Glomerular visceral epithelial cell (primary cell): ENCODE measurements at regions not wholly inside any gene's neighbourhood (a gene's known extent, or its start where the extent isn't known, plus 50 kb on each side); places are given as distances from the start of the nearest gene placed in this dataset.
"Not testable (repeated sequence)": the region's sequence is repeated elsewhere in the genome, so short reads cannot be mapped to it uniquely, and the experiment has no call there.

ENCODE experiments used
- DNase-seq: peaks from one replicate; pipeline ENCODE4 v3.0.0-alpha.2; 2016; ENCODE audit errors: extremely low spot score

DNA sequence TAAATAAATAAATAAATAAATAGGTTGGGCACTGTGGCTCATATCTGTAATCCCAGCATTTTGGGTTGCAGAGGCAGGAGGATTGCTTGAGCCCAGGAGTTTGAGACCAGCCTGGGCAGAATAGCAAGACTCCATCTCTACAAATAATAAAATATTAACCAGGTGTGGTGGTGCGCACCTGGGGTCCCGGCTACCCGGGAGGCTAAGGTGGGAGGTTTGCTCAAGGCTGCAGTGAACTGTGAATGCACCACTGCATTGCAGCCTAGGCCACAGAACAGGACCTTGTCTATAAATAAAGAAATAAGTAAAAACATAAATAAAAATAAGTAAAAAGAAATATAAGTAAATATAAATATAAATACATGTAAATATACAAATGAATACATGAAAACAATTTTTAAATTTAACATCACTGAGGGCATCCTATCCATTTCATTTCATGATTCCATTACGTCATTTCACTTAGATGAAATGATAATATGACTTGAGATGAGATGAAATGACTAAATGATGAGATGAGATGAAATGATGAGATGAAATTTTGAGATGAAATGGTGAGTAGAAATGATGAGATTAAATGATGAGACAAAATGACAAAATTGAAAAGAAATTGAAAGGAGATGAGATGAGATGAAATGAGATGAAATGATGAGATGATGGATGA is 233.4 kb downstream of the GOLGA6L6 start:
- not testable (repeated sequence) for DNase-seq

DNA sequence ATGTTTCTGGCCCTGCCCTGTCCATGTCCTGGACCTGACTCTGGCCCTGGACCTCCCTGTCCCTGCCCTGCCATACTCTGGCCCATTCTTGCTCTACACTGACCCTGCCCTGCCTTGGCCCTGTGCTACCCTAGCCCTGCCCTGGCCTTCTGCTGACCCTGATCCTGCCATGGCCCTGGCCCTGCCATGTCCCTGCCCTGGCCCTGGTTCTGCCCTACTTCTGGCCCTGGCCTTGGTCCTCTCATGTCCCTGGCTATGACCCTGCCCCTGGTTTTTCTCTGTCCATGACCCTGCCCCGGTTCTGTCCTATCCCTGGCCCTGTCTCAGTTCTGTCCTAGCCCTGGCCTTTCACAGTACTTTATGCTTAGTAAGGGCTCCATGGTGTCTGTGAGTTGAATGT is 234.5 kb downstream of the GOLGA6L6 start:
- DNase-seq: not testable (repeated sequence)

DNA sequence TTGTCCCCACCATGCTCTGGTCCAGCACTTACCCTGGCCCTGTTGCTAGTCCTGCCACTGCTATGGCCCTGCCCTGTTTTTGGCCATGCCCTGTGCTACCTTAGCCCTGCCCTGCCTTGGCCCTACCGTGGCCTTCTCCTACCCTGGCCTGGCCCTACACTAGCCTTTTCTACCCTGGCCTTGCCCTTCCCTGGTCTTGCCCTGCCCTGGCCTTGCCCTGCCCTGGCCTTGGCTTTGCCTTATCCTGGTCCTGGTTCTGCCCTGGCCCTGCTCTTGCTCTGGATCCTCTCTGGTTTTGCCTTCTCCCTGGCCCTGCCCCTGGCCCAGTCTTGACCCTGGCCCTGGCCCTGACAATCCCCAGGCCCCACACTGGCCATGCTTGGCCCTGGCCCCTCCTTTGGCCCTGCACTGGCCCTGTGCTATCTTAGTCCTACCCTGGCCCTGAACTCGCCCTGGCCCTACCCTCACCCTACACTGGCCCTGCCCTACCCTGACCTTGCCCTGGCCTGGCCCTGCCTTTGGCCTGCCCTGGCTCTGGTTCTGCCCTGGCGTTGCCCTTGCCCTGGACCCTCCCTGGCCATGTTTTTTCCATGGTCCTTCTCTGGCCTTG is 235.0 kb downstream of the GOLGA6L6 start:
- DNase-seq: not testable (repeated sequence)

DNA sequence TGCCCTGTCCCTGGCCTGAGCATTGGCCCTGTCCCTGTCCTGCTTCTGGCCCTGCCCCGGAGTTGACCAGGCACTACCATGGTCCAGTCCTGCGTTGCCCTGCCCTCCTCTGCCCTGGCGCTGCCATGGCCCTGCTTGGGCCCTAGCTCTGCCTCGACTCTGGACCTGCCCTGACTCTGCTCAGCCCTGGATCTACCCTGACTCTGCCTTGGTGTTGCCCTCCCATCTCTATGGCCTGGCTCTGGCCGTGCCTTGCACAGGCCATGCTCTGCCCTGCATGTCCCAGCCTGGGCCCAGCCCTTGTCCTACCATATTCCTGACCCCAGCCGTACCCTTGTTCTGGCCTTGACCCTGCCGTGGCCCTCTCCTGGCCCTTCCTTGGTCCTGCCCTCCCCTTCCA is 235.7 kb downstream of the GOLGA6L6 start:
- DNase-seq: not testable (repeated sequence)

DNA sequence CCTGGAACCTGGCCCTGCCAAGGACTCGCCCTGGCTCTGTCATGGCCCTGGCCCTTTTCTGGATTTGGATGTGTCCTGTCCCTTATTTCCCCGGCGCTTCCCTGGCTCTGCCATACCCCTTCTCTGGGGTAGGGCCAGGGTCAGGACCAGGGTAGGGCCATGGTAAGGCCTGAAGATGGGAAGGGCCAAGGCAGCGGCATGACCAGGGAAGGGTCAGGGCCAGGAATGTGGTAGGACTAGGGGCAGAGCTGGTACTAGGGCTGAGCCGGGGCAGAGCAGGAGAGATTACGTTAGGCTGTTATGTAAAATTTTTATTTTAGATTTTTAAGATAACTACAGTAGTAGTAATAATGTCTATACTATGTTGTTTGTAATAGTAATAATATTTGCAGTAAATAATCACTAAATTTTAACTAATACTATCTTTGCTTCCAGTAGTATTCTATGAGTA is 236.6 kb downstream of the GOLGA6L6 start:
- DNase-seq: not testable (repeated sequence)

DNA sequence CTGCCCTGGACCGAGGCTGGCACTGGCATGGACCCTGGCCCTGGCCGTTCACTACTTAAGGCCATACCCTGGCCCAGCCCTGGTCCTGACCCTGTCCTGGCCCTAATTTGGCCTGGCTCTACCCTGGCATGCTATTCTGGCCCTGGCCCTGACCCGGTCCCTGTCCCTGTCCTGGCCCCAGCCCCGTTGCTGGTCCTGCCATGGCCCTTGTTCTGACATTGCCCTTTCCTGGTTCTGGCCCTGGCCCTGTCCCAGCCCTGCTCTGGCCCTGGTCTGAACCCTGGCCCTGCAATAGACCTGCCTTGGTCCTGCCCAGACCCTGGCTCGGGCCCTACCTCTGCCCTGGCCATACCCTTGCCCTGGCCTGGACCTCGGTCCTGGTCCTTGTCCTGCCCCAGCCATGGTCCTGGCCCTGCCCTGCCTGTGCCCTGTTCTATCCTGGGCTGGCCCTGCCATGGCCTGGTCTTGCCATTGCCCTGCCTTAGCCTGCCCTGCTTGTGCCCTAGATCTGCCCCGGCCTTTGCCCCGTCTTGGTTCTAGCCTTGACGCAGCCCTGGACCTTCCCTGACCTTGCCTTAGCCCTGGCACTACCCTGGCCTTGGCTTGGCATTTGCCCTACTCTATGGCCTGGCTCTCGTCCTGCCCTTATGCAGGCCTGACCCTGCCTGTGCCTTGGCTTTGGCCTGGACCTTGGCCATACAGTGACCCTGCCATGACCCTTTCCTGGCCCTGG is 237.2 kb downstream of the GOLGA6L6 start:
- DNase-seq: not testable (repeated sequence)

DNA sequence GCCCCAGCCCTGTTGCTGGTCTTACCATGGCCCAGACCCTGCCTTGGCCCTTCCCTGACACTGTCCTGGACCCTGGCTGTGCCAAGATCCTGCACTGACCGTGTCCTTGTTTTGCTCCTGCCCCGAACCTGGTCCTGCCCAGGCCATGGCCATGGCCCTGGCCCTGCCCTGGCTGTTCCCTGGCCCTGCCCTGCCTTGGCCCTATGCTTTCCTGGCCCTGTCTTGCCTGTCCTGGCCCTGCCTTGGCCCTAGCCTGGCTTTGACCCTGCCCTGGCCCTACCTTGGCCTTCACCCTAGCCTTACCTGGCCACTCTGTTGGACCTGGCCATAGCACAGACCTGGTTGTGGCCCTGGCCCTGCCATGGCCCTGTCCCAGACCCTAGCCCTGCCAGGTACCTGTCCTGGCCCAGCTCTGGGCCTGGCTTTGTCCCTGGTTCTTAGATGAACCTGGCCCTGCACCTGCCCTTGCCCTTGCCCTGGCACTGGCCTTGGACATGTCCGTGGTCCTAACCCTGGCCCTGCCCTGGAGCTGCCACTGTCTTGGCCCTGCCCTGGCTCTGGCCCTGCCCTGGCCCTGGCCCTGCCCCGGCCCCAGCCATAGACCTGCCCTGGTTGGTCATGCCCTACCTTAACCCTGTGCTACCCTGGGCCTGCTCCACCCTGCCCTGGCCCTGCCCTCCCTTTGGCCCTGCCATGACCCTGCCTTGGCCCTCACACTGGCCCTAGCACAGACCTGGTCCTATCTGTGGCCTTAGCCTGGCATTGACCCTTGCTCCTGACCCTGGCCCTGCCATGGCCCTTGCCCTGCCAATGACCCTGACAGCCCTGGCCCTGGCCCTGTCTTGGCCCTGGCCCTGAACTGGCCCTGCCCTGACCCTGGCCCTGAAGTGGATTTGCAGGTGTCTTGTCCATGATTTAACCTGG is 238.1 kb downstream of the GOLGA6L6 start:
- DNase-seq: not testable (repeated sequence)

DNA sequence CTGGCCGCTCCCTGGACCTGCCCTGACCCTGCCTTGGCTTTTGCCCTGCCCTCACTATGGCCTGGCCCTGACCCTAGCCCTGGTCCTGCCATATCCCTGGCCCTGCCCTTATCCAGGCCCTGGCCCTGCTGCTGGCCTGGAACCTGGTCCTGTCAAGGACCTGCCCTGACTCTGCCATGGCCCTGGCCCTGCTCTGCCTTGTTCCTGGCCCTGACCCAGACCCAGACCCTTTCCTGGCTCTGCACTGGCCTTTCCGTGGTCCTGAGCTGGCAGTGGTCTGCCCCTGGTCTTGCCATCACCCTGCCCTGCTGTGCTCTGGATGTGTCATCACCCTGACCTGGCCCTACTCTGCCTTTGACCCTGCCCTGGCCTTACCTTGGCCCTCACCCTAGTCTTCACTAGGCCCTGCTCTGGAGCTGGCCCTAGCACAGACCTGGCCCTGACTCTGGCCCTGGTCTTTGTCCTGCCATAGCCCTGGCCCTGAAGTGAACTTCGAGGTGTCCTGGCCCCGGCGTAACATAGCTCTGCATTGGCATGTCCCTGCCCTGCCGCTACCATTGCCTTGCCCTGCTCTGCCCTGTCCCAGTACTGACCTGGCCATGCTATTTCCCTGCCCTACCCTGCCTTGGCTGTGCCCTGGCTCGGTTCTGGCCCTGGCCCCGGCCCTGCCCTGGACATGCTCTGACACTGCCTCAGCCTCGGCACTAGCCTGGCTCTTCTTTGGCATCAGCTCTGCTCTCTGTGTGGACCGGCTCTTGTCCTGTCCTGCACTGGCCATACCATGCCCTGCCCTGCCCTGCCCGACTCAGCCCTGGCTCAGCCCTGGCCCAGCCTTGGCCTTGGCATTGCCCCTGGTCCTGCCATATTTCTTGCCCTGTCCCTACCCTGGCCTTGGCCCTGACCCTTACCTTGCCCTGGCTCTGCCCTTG is 239.2 kb downstream of the GOLGA6L6 start:
- DNase-seq: not testable (repeated sequence)

DNA sequence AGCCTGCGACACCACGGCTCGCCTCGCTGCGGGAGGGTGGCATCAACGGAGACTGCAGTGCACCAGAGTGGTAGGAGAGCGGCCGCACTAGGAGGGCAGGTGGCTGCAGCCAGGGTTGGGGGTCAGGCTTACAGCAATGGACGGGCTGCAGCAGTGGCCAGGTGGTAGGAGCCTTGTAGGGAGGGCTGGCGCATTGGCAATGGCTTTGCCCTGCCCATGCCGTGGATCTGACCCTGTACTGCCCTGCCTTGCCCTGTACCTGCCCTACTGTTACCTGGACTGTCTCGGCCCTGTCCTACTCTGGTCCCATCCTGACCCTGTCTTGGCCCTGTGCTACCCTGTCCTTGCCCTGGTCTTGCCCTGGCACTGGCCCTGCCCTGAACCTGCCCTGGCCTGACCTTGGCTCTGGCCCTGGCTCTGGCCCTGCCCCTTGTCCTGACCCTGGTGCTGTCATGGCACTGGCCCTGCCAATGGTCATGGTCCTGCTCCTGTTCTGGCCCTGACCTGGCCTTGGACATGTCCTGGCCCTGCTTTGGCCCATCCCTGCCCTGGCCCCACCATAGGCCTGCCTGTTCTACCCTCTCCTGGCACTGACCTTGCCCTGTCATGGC is 240.0 kb downstream of the GOLGA6L6 start:
- not testable (repeated sequence) for DNase-seq

DNA sequence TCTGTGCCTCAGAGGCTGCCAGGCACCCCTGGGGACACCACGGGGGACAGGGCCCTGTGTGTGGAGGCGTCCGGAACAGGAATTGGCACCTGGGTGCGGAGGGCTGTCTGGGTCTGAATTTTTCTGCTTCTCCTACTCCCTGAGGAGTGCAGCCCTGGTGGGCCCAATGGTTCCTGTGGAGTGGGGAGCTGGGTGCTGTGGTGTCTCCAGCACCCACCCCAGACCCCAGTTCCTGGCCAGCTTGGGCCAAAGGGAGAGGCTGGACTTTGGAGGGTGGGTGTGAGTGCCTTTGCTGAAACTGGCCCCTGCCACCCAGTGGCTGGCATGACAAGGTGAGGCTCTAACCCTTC is 240.6 kb downstream of the GOLGA6L6 start:
- not testable (repeated sequence) for DNase-seq

DNA sequence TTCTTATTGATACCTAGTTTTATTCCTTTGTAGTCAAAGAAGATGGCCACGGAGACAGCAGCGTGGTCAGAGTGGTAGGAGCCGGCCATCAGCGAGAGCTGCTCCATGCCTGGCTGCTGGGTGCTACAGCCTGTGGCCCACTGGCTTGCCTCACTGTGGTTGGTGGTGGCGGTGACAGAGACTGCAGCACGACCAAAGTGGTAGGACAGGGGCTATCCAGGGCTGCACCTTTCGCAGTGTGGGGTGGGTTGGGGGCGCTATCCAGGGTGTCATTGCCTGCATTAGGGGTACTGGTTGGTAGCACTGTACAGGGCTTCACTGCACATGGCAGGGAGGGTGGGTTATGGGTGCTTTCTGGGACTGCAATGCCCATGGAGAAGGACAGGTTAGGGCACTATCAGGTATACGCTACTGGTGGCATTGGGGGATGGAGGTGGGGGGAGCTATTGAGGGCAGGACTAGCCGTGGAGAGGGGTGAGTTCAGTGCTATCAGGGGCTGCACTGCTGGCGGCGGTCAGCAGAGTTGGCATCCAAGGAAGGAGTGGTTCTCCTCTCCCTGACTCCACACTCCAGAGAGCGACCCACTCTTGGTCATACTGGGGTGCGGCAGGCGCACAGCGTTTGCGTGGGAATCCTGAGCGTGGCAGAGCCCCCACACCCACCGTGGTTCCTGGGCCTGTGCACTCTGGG is 241.1 kb downstream of the GOLGA6L6 start:
- not testable (repeated sequence) for DNase-seq

DNA sequence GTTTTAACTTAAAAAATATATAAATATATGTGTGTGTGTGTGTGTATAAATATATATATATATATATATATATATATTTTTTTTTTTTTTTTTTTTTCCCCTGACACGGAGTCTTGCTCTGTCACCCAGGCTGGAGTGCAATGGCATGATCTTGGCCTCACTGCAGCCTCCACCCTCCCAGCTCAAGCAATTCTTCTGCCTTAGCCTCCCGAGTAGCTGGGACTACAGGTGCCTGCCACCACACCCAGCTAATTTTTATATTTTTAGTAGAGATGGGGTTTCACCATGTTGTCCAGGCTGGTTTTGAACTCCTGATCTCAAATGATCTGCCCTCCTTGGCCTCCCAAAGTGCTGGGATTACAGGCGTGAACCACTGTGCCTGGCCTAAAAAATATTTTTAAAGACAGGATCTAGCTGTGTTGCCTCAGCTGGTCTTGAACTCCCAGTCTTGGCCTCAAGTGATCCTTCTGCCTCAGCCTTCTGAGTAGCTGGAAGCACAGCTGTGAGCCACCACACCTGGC is 243.9 kb downstream of the GOLGA6L6 start:
- not testable (repeated sequence) for DNase-seq

DNA sequence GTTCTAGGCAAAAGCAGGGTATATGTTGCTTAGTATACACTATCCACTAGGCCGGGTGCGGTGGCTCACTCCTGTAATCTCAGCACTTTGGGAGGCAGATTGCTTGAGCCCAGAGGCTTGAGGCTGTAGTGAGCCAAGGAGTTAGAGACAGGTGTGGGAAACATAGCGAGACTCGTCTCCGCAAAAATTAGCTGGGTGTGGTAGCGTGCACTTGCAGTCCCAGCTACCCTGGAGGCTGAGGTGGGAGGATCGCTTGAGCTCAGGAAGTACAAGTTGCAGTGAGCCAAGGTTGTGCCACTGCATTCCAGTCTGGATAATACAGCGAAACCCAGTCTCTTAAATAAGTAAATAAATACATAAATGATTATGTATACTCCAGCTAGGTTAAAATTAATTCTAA is 245.3 kb downstream of the GOLGA6L6 start:
- not testable (repeated sequence) for DNase-seq

DNA sequence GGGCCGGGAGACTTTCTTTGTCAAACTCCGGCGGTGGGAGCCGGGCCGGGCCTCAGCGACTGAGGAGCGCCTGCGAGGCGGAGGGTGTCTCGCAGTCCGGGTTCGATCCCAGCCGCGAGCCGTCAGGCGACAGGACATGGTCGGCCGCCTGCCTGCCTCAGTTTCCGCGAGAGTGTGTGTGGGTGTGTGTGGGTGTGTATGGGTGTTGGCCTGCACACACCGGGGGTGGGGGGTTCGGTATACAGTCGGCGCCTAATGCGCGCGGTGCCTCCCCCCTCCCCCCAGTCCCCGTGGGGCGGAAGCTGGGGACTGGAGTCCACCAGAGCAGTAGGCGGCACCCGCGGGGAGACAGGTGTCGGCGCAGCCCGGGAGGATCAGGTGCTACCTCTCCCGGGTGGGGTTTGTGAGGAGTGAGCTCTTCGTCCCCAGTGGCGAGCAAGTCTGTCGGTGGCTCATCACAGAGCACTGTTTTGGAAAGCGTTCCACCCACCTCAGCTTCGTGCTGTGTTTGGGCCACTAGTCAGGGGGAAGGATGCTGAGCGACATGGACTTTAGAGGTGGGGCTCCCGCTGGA is 246.3 kb downstream of the GOLGA6L6 start:
- no peak for DNase-seq

DNA sequence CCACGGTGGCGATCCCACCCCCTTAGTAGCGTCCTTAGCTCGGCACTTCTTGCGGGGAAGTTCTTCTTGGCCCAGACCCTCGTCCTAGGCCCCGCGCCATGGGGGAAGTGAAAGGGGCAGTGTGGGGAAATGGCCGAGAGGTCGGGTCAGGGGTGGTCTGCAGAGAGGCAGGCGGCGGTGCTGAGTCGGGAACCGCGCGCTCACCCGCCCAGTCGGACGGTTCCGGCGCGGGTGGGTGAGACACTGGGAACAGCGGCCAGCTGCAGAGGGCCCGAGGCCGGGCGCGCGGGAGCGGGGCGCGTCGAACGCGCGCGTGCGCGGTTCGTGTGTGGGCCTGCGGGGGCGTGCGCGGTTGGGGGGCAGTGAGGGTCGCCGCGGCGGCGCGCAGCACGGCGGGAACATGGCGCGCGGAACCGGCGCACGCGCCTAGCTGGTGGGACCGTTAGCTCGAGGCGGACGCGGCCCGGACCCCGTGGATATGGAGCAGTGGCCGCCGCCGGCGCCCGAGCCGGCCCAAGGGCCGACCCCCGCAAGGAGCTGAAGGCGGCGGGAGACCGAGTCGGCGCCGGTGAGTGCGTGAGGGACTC is 246.9 kb downstream of the GOLGA6L6 start:
- DNase-seq: no peak

DNA sequence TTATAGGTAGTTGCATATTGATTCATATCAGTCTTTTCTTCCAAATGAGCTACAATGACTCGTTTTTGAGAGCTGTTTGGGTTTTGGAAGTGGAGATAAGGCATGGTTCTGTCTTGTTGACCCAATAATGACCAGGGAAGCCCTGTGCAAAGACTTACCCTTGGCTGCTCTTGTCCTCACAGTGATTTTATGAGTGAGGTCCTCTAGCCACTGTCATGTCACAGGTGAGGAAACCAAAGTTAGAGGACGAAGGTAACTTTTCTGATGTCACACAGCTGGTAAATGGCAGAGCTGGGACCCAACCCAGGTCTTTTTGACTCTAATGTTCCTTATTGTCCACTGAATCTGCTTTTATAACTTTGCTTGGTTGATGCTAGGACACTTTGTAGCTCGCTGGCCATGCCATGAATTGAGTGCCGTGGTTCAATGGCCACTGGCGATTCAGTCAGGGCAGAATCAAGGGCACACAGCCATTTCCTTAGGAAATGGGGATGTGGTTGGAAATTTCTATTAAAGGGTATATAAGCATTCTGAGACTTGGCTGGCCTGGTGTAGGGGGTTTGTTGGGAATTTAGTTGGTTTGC is 249.1 kb downstream of the GOLGA6L6 start:
- not testable (repeated sequence) for DNase-seq

DNA sequence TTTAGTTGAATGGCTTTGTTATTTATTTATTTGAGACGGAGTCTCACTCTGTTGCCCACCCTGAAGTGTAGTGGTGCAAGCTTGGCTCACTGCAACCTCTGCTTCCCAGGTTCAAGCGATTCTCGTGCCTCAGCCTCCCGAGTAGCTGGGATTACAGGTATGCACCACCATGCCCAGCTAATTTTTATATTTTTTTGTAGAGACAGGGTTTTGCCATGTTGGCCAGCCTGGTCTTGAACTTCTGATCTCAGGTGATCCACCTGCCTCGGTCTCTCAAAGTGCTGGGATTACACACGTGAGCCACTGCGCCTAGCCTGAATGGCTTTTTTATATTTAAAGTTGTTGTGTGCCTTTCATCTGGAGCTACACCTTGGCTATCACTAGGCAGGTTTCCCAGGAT is 250.0 kb downstream of the GOLGA6L6 start:
- DNase-seq: not testable (repeated sequence)

DNA sequence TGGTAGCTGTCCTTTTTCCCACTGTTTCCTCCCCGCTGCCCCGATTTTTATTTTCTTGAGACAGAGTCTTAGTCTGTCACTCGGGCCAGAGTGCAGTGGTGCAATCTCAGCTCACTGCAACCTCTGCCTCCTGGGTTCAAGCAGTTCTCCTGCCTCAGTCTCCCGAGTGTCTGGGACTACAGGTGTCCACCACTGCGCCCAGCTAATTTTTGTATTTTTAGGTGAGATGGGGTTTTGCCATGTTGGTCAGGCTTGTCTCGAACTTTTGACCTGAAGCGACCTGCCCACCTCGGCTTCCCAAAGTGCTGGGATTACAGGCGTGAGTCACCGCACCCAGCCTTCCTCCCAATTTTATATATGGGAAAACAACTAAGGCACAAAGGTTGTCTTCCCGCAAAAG is 251.0 kb downstream of the GOLGA6L6 start:
- not testable (repeated sequence) for DNase-seq
